CD14-positive monocyte (primary cell): ENCODE measurements at regions not wholly inside any gene's neighbourhood (a gene's known extent, or its start where the extent isn't known, plus 50 kb on each side); places are given as distances from the start of the nearest gene placed in this dataset.

Experiments
- DNase-seq, 3 donors: peaks; one replicate each; pipeline ENCODE4 v3.0.0-alpha.2; 2011 to 2022
- H2AFZ ChIP-seq: 2 replicates; pipeline ENCODE4 v1.6.0; 2012; ENCODE audit warnings: mild to moderate bottlenecking, low read depth, low read length, inconsistent platforms; ENCODE audit not compliant: insufficient read depth, poor library complexity, severe bottlenecking
- H3K27ac ChIP-seq, 2 donors: 1 replicate in 1 of 2; 2 replicates in 1 of 2; pipeline ENCODE4 v1.5.1; 2012 to 2013; ENCODE audit warnings: low read length in 2 of 2, control low read depth in 1 of 2, inconsistent platforms in 1 of 2, low read depth in 1 of 2, mild to moderate bottlenecking in 1 of 2
- H3K27me3 ChIP-seq, 2 donors: one replicate each; pipeline versions ENCODE4 v1.6.0 to v1.6.1; 2011 to 2013; ENCODE audit warnings: low read length in 2 of 2; ENCODE audit not compliant: control insufficient read depth in 2 of 2, insufficient read depth in 2 of 2
- H3K36me3 ChIP-seq, 2 donors: replicated peaks in 1 of 2; 1 replicate in 1 of 2; 2 replicates in 1 of 2; pipeline versions ENCODE4 v1.5.1 to v1.6.1; 2012 to 2013; ENCODE audit warnings: low read length in 2 of 2, control low read depth in 1 of 2, inconsistent platforms in 1 of 2, mild to moderate bottlenecking in 1 of 2; ENCODE audit not compliant: insufficient read depth in 2 of 2, control insufficient read depth in 1 of 2
- H3K4me1 ChIP-seq, 2 donors: 1 replicate in 1 of 2; 2 replicates in 1 of 2; pipeline versions ENCODE4 v1.5.1 to v1.6.1; 2012 to 2013; ENCODE audit warnings: low read length in 2 of 2, control low read depth in 1 of 2, inconsistent platforms in 1 of 2, mild to moderate bottlenecking in 1 of 2, moderate library complexity in 1 of 2; ENCODE audit not compliant: insufficient read depth in 2 of 2, control insufficient read depth in 1 of 2
- H3K4me2 ChIP-seq: replicated peaks from 2 replicates; pipeline ENCODE3; 2012; ENCODE audit warnings: low read length, moderate library complexity, mild to moderate bottlenecking; ENCODE audit not compliant: poor library complexity, severe bottlenecking; ENCODE audit errors: extremely low read depth
- H3K4me3 ChIP-seq, 3 experiments: fragments of 200-600 bp in 1 of 3; sonication (generic) in 1 of 3; replicated peaks in 1 of 3; 1 replicate in 2 of 3; 2 replicates in 1 of 3; pipeline ENCODE4 v1.5.1; 2011 to 2013; ENCODE audit warnings: low read length in 3 of 3, mild to moderate bottlenecking in 3 of 3, control low read depth in 2 of 3, low read depth in 2 of 3, inconsistent platforms in 1 of 3, moderate library complexity in 1 of 3
- H3K79me2 ChIP-seq: 2 replicates; pipeline ENCODE4 v1.6.0; 2012; ENCODE audit warnings: mild to moderate bottlenecking, control low read depth, inconsistent platforms, low read length, moderate library complexity; ENCODE audit not compliant: insufficient read depth
- H3K9ac ChIP-seq: 2 replicates; pipeline ENCODE4 v1.6.0; 2017; ENCODE audit warnings: low read length, mild to moderate bottlenecking; ENCODE audit not compliant: insufficient read depth, poor library complexity, severe bottlenecking
- H3K9me3 ChIP-seq, 2 donors: replicated peaks in 1 of 2; 1 replicate in 1 of 2; 2 replicates in 1 of 2; pipeline versions ENCODE4 v1.5.1 to v1.6.1; 2012 to 2013; ENCODE audit warnings: low read length in 2 of 2, control low read depth in 1 of 2; ENCODE audit not compliant: control insufficient read depth in 1 of 2, insufficient read depth in 1 of 2
- H4K20me1 ChIP-seq: 2 replicates; pipeline ENCODE4 v1.6.0; 2012; ENCODE audit warnings: mild to moderate bottlenecking, low read length, control low read depth, moderate library complexity; ENCODE audit not compliant: insufficient read depth
- H3K27ac Mint-ChIP-seq, 7 donors: one replicate each; pipeline ENCODE4 v1.8.0; 2020; ENCODE audit warnings: mild to moderate bottlenecking in 7 of 7, mixed read lengths in 7 of 7, moderate library complexity in 6 of 7, inconsistent platforms in 2 of 7
- H3K27me3 Mint-ChIP-seq, 3 donors: one replicate each; pipeline ENCODE4 v1.8.0; 2021 to 2022; ENCODE audit warnings: low read depth in 3 of 3, mild to moderate bottlenecking in 3 of 3, mixed read lengths in 3 of 3, moderate library complexity in 3 of 3, inconsistent platforms in 1 of 3
- H3K36me3 Mint-ChIP-seq, 2 donors: one replicate each; pipeline ENCODE4 v1.8.0; 2020; ENCODE audit warnings: mixed read lengths in 2 of 2, inconsistent platforms in 1 of 2, mild to moderate bottlenecking in 1 of 2
- H3K4me1 Mint-ChIP-seq: one replicate; pipeline ENCODE4 v1.8.0; 2020; ENCODE audit warnings: mild to moderate bottlenecking, mixed read lengths
- H3K4me3 Mint-ChIP-seq, 2 donors: one replicate each; pipeline ENCODE4 v1.8.0; 2020; ENCODE audit warnings: mild to moderate bottlenecking in 2 of 2, mixed read lengths in 2 of 2, moderate library complexity in 1 of 2
- H3K9me3 Mint-ChIP-seq, 7 donors: one replicate each; pipeline ENCODE4 v1.8.0; 2020 to 2022; ENCODE audit warnings: mixed read lengths in 7 of 7, mild to moderate bottlenecking in 6 of 7, moderate library complexity in 6 of 7, inconsistent platforms in 2 of 7
- WGBS: methylation state at CpG from one replicate; pipeline ENCODE4 v1.1.5; 2013; ENCODE audit warnings: missing lambda C conversion rate; ENCODE audit not compliant: insufficient coverage; 5-methylcytosine and 5-hydroxymethylcytosine counted together
- intact Hi-C, 2 donors: fragments of 100-400 bp; cut with micrococcal nuclease; formaldehyde crosslinking; loops; one replicate each; pipeline versions ENCODE4 v1.15.0 to v1.15.1; 2023
- TF ChIP-seq, protein P1 (sequence below): fragments of 200-600 bp; IDR thresholded peaks from one replicate; pipeline ENCODE4 v1.8.0; 2022; ENCODE audit warnings: antibody characterized with exemption, mild to moderate bottlenecking

- Histone ChIP-seq H3K9me3 (no peaks in the 10 kb centered on the region), H4K20me1 (no peaks in the 10 kb centered on the region), H3K9ac (no peak overlapping the region), H3K4me3 (no peak overlapping the region), H3K79me2 (no peaks in the 10 kb centered on the region), H3K36me3 (no peaks in the 10 kb centered on the region), H2AFZ (no peak overlapping the region), H3K4me1 (no peaks in the 10 kb centered on the region), H3K27ac (no peak overlapping the region), H3K4me2 (no peak overlapping the region), H3K27me3 (no peaks in the 10 kb centered on the region)
- Mint-ChIP-seq H3K27me3 (no peaks in the 10 kb centered on the region), H3K4me3 (no peak overlapping the region), H3K36me3 (no peaks in the 10 kb centered on the region), H3K4me1 (no peaks in the 10 kb centered on the region), H3K9me3 (peaks cover 0 to 10% (median 0%) of the 10 kb centered on the region in 7 donors), H3K27ac (no peak overlapping the region)
- TF ChIP-seq, protein P1, sequence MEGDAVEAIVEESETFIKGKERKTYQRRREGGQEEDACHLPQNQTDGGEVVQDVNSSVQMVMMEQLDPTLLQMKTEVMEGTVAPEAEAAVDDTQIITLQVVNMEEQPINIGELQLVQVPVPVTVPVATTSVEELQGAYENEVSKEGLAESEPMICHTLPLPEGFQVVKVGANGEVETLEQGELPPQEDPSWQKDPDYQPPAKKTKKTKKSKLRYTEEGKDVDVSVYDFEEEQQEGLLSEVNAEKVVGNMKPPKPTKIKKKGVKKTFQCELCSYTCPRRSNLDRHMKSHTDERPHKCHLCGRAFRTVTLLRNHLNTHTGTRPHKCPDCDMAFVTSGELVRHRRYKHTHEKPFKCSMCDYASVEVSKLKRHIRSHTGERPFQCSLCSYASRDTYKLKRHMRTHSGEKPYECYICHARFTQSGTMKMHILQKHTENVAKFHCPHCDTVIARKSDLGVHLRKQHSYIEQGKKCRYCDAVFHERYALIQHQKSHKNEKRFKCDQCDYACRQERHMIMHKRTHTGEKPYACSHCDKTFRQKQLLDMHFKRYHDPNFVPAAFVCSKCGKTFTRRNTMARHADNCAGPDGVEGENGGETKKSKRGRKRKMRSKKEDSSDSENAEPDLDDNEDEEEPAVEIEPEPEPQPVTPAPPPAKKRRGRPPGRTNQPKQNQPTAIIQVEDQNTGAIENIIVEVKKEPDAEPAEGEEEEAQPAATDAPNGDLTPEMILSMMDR = no peak
- no peak for DNase-seq
- intact Hi-C loops = no loop called here
Measured at GRCh38 chr14:85883101-85883500, 353.2 kb downstream of the FLRT2 start.

GRCh38 chr14:85881935-85882334, 352.0 kb downstream of the FLRT2 start:
- TF ChIP-seq, protein P1 = no peak
- no peak overlapping the region for H3K27ac Mint-ChIP-seq
- Histone ChIP-seq H3K79me2 (no peaks in the 10 kb centered on the region), H2AFZ (no peak overlapping the region), H3K27ac (no peak overlapping the region), H3K9me3 (no peaks in the 10 kb centered on the region), H4K20me1 (no peaks in the 10 kb centered on the region), H3K9ac (no peak overlapping the region), H3K4me2 (no peak overlapping the region), H3K36me3 (no peaks in the 10 kb centered on the region), H3K27me3 (no peaks in the 10 kb centered on the region), H3K4me1 (no peaks in the 10 kb centered on the region), H3K4me3 (no peak overlapping the region)
- H3K9me3 Mint-ChIP-seq = peaks cover 0 to 10% (median 2%) of the 10 kb centered on the region in 7 donors
- no peaks in the 10 kb centered on the region for H3K4me1 Mint-ChIP-seq
- no peaks in the 10 kb centered on the region for H3K36me3 Mint-ChIP-seq
- no peaks in the 10 kb centered on the region for H3K27me3 Mint-ChIP-seq
- no peak for DNase-seq
- intact Hi-C loops = no loop called here
- H3K4me3 Mint-ChIP-seq = no peak overlapping the region
- 100% methylated on average over 1 of the region's 2 CpGs for WGBS
